ENCODE measurements at regions not wholly inside any gene's neighbourhood (a gene's known extent, or its start where the extent isn't known, plus 50 kb on each side); places are given as distances from the start of the nearest gene placed in this dataset.

GRCh38 chr21:36210779-36211659 lies 54.4 kb downstream of the DOP1B start:
- H3K4me3 ChIP-seq (ENCODE audit: low read length), result no peak overlapping the region
- no peaks in the 10 kb centered on the region for H4K20me1 ChIP-seq (ENCODE audit: insufficient read depth, low read length)
- no peaks in the 10 kb centered on the region for H3K36me3 ChIP-seq (replicated peaks; ENCODE audit: low read depth, low read length)
- H2AFZ ChIP-seq (ENCODE audit: low read depth, low read length), result no peak overlapping the region
- no peak overlapping the region for H3K4me2 ChIP-seq (ENCODE audit: low read length)
- TF ChIP-seq EZH2phosphoT487 (IDR thresholded peaks at IDR 0.05; ENCODE audit: low read depth), result no peak
- no peak for TF ChIP-seq CTCF (IDR thresholded peaks at IDR 0.05; ENCODE audit: low read depth, low read length)
- peaks cover 36% of the 10 kb centered on the region for H3K4me1 ChIP-seq (ENCODE audit: low read length)
- H3K27me3 ChIP-seq (ENCODE audit: low read depth, low read length), result no peaks in the 10 kb centered on the region
- no peak overlapping the region for H3K9ac ChIP-seq (ENCODE audit: low read length)
- no peaks in the 10 kb centered on the region for H3K9me3 ChIP-seq (ENCODE audit: insufficient read depth, low read length)
- H3K79me2 ChIP-seq (ENCODE audit: low read length), result no peaks in the 10 kb centered on the region
- H3K27ac ChIP-seq (ENCODE audit: low read length), result no peak overlapping the region

GRCh38 chr21:36211660-36212512 lies 55.3 kb downstream of the DOP1B start:
- Histone ChIP-seq H3K79me2 (ENCODE audit: low read length) (no peaks in the 10 kb centered on the region), H3K36me3 (replicated peaks; ENCODE audit: low read depth, low read length) (no peaks in the 10 kb centered on the region), H3K4me2 (ENCODE audit: low read length) (no peak overlapping the region), H4K20me1 (ENCODE audit: insufficient read depth, low read length) (no peaks in the 10 kb centered on the region), H3K27me3 (ENCODE audit: low read depth, low read length) (no peaks in the 10 kb centered on the region), H3K4me1 (ENCODE audit: low read length) (peaks cover 31% of the 10 kb centered on the region), H3K4me3 (ENCODE audit: low read length) (no peak overlapping the region), H2AFZ (ENCODE audit: low read depth, low read length) (no peak overlapping the region), H3K9ac (ENCODE audit: low read length) (no peak overlapping the region), H3K27ac (ENCODE audit: low read length) (no peak overlapping the region), H3K9me3 (ENCODE audit: insufficient read depth, low read length) (no peaks in the 10 kb centered on the region)
- no peak for TF ChIP-seq CTCF (IDR thresholded peaks at IDR 0.05; ENCODE audit: low read depth, low read length)
- TF ChIP-seq EZH2phosphoT487 (IDR thresholded peaks at IDR 0.05; ENCODE audit: low read depth), result no peak

GRCh38 chr21:36212513-36212780 lies 55.8 kb downstream of the DOP1B start:
- Histone ChIP-seq H3K79me2 (ENCODE audit: low read length) (no peaks in the 10 kb centered on the region), H3K27me3 (ENCODE audit: low read depth, low read length) (no peaks in the 10 kb centered on the region), H3K4me1 (ENCODE audit: low read length) (peaks cover 25% of the 10 kb centered on the region), H3K4me3 (ENCODE audit: low read length) (no peak overlapping the region), H4K20me1 (ENCODE audit: insufficient read depth, low read length) (no peaks in the 10 kb centered on the region), H3K27ac (ENCODE audit: low read length) (no peak overlapping the region), H3K9me3 (ENCODE audit: insufficient read depth, low read length) (no peaks in the 10 kb centered on the region), H3K36me3 (replicated peaks; ENCODE audit: low read depth, low read length) (no peaks in the 10 kb centered on the region), H2AFZ (ENCODE audit: low read depth, low read length) (no peak overlapping the region), H3K9ac (ENCODE audit: low read length) (no peak overlapping the region), H3K4me2 (ENCODE audit: low read length) (no peak overlapping the region)
- TF ChIP-seq EZH2phosphoT487 (IDR thresholded peaks at IDR 0.05; ENCODE audit: low read depth), result no peak
- no peak for TF ChIP-seq CTCF (IDR thresholded peaks at IDR 0.05; ENCODE audit: low read depth, low read length)

- H3K4me1 ChIP-seq (ENCODE audit: low read length), result peaks cover 14% of the 10 kb centered on the region
- no peaks in the 10 kb centered on the region for H3K36me3 ChIP-seq (replicated peaks; ENCODE audit: low read depth, low read length)
- no peak overlapping the region for H3K9ac ChIP-seq (ENCODE audit: low read length)
- no peaks in the 10 kb centered on the region for H3K79me2 ChIP-seq (ENCODE audit: low read length)
- H3K4me3 ChIP-seq (ENCODE audit: low read length), result no peak overlapping the region
- no peaks in the 10 kb centered on the region for H4K20me1 ChIP-seq (ENCODE audit: insufficient read depth, low read length)
- H3K4me2 ChIP-seq (ENCODE audit: low read length), result no peak overlapping the region
- no peaks in the 10 kb centered on the region for H3K27me3 ChIP-seq (ENCODE audit: low read depth, low read length)
- H3K27ac ChIP-seq (ENCODE audit: low read length), result no peak overlapping the region
- no peak overlapping the region for H2AFZ ChIP-seq (ENCODE audit: low read depth, low read length)
- no peaks in the 10 kb centered on the region for H3K9me3 ChIP-seq (ENCODE audit: insufficient read depth, low read length)
- no peak for TF ChIP-seq EZH2phosphoT487 (IDR thresholded peaks at IDR 0.05; ENCODE audit: low read depth)
- TF ChIP-seq CTCF (IDR thresholded peaks at IDR 0.05; ENCODE audit: low read depth, low read length), result no peak
Measured at GRCh38 chr21:36214561-36214960, 57.9 kb downstream of the DOP1B start.

All from OCI-LY3 (cell line).